ENCODE measurements at regions not wholly inside any gene's neighbourhood (a gene's known extent, or its start where the extent isn't known, plus 50 kb on each side); places are given as distances from the start of the nearest gene placed in this dataset.

DNA sequence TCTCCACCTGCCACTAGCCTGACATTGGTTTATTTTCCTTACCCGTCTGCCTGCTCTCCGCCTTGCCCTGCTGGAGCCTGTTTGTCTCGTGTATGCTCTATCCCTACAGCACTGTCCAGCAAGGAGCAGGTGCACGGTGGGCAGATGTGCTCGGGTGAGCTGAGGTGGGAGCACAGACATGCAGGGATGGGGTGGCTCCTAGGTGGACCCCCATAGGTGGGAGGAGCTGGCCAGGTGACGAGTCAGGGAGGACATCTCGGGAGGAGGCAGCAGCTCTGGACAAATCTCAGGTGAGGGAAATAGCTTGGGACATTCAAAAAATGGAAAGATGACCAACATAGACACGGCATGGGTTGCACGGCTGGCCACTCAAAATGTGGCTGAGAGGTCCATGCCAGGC is 89.2 kb upstream of the SHANK2 start:
- Histone ChIP-seq H3K9ac (ENCODE audit: low read length in 2 of 2) (no peak overlapping the region), H3K4me1 (ENCODE audit: control insufficient read depth, insufficient read depth, low read length) (peaks cover 19% of the 10 kb centered on the region), H3K9me3 (ENCODE audit: control insufficient read depth in 2 of 2, low read length in 2 of 2) (no peaks in the 10 kb centered on the region), H3K27ac (ENCODE audit: low read length) (no peak overlapping the region), H3K36me3 (ENCODE audit: control insufficient read depth in 2 of 2, insufficient read depth in 2 of 2, low read length in 2 of 2) (no peaks in the 10 kb centered on the region), H3K4me3 (ENCODE audit: low read length in 2 of 2) (no peak overlapping the region), H3K27me3 (ENCODE audit: control insufficient read depth in 1 of 2, insufficient read depth in 2 of 2, low read length in 2 of 2) (peaks cover 0 to 5% of the 10 kb centered on the region in 2 donors)

DNA sequence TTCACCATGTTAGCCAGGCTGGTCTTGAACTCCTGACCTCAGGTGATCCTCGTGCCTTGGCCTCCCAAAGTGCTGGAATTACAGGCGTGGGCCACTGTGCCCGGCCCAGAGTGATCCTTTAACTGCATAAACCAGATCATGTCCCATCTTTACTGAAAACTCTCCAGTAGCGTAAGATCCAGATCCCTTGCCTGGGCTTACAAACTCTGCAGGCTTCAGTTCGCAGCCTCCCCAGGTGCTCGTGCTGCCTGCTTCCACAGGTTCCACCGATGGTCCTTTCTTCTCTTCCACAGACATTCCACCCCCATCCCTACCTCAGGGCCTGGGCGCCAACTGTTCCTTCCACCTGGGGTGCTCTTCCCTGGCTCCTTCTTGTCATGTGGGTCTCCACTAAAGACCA is 88.8 kb upstream of the SHANK2 start:
- Histone ChIP-seq H3K4me3 (ENCODE audit: low read length in 2 of 2) (no peak overlapping the region), H3K9ac (ENCODE audit: low read length in 2 of 2) (no peak overlapping the region), H3K9me3 (ENCODE audit: control insufficient read depth in 2 of 2, low read length in 2 of 2) (no peaks in the 10 kb centered on the region), H3K36me3 (ENCODE audit: control insufficient read depth in 2 of 2, insufficient read depth in 2 of 2, low read length in 2 of 2) (no peaks in the 10 kb centered on the region), H3K27me3 (ENCODE audit: control insufficient read depth in 1 of 2, insufficient read depth in 2 of 2, low read length in 2 of 2) (peaks cover 0 to 5% of the 10 kb centered on the region in 2 donors), H3K27ac (ENCODE audit: low read length) (no peak overlapping the region), H3K4me1 (ENCODE audit: control insufficient read depth, insufficient read depth, low read length) (peaks cover 19% of the 10 kb centered on the region)

DNA sequence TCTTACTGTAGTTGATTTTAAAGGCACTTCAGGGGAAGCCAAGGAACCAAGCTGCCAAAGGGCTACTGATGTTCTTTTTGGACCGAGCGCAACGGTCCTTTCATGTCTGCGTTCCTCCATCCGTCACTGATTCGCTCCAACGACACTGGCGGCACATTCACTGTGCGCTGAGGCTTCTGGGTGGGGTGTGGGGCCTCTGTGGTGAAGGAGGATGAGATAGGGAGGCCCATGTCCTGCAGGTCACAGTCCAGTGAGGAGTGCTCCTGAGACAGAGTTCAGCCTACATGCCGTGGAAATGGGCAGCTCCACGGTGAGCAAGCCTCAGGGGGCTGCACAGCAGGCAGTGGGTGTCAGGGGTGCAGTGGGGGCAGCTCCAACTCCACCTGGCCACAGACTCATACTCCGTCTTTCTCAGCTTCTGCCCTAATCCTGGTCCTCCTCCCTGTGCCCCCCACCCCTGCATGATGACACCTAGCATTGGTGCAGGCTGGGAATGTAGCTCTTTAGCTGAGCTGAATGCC is 87.8 kb upstream of the SHANK2 start:
- Histone ChIP-seq H3K36me3 (ENCODE audit: control insufficient read depth in 2 of 2, insufficient read depth in 2 of 2, low read length in 2 of 2) (no peaks in the 10 kb centered on the region), H3K9me3 (ENCODE audit: control insufficient read depth in 2 of 2, low read length in 2 of 2) (no peaks in the 10 kb centered on the region), H3K9ac (ENCODE audit: low read length in 2 of 2) (no peak overlapping the region), H3K27me3 (ENCODE audit: control insufficient read depth in 1 of 2, insufficient read depth in 2 of 2, low read length in 2 of 2) (no peaks in the 10 kb centered on the region), H3K27ac (ENCODE audit: low read length) (no peak overlapping the region), H3K4me1 (ENCODE audit: control insufficient read depth, insufficient read depth, low read length) (peaks cover 19% of the 10 kb centered on the region), H3K4me3 (ENCODE audit: low read length in 2 of 2) (no peak overlapping the region)

DNA sequence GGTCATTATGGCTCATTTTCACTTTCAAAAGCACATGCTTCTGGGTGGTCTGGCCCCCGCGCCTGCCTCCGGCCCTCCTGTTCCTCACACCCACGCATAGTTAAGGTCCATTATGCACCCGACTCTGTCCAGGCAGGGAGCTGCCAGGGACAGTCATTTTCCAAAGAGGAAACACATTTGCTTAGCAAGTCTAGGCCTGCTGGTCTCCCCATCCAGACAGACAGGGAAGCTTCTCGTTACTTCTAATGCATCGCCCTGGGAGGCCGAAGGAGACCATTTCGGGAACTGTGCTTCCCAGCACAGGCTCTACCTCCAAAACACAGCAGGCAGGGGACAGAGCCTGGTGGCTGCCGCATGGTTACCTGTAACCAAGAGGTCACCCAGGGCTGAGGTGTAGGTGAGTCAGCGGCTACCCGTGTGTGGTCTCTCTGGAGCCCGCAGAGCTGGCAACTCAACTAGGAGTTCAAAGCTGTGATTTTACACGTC is 87.1 kb upstream of the SHANK2 start:
- no peaks in the 10 kb centered on the region for H3K27me3 ChIP-seq (ENCODE audit: control insufficient read depth in 1 of 2, insufficient read depth in 2 of 2, low read length in 2 of 2)
- no peak overlapping the region for H3K27ac ChIP-seq (ENCODE audit: low read length)
- H3K36me3 ChIP-seq (ENCODE audit: control insufficient read depth in 2 of 2, insufficient read depth in 2 of 2, low read length in 2 of 2) = no peaks in the 10 kb centered on the region
- H3K4me3 ChIP-seq (ENCODE audit: low read length in 2 of 2) = peak overlapping the region; percentile 37 to 65
- H3K9ac ChIP-seq (ENCODE audit: low read length in 2 of 2) = peak overlapping the region in 1 of 2 donors; percentile 29
- H3K9me3 ChIP-seq (ENCODE audit: control insufficient read depth in 2 of 2, low read length in 2 of 2) = no peaks in the 10 kb centered on the region
- H3K4me1 ChIP-seq (ENCODE audit: control insufficient read depth, insufficient read depth, low read length) = peaks cover 19% of the 10 kb centered on the region

DNA sequence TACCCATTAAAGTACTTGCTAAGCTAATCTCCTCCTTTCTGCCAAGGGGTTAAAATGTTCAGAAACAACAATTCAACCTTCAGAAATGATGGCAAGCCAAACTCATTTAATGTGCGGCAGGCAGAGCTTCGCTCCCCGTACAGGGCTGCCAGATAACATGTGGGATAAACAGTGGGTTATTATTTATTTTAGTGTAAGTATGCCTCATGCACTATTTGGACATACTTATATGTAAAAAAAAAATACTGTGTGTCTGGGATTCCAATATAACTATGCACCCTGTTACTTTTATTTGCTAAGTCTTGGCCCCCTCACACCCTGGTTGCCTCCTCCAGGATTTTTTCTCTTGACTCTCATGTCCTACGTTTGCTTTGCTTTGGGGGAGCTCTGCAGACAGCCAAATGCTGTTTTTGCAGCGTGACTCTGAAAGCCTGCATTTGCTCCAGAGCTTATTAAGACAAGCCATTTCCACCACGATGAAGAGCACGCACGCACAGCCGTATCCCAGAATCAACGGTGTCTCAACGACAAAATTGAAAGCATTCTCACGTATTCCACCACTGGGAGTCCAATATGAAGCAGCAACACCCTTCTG is 86.5 kb upstream of the SHANK2 start:
- peaks cover 19% of the 10 kb centered on the region for H3K4me1 ChIP-seq (ENCODE audit: control insufficient read depth, insufficient read depth, low read length)
- no peaks in the 10 kb centered on the region for H3K36me3 ChIP-seq (ENCODE audit: control insufficient read depth in 2 of 2, insufficient read depth in 2 of 2, low read length in 2 of 2)
- peak overlapping the region in 1 of 2 donors; percentile 29 for H3K9ac ChIP-seq (ENCODE audit: low read length in 2 of 2)
- peaks cover 0 to 4% of the 10 kb centered on the region in 2 donors for H3K27me3 ChIP-seq (ENCODE audit: control insufficient read depth in 1 of 2, insufficient read depth in 2 of 2, low read length in 2 of 2)
- peak overlapping the region; percentile 37 to 65 for H3K4me3 ChIP-seq (ENCODE audit: low read length in 2 of 2)
- no peak overlapping the region for H3K27ac ChIP-seq (ENCODE audit: low read length)
- H3K9me3 ChIP-seq (ENCODE audit: control insufficient read depth in 2 of 2, low read length in 2 of 2) = no peaks in the 10 kb centered on the region

DNA sequence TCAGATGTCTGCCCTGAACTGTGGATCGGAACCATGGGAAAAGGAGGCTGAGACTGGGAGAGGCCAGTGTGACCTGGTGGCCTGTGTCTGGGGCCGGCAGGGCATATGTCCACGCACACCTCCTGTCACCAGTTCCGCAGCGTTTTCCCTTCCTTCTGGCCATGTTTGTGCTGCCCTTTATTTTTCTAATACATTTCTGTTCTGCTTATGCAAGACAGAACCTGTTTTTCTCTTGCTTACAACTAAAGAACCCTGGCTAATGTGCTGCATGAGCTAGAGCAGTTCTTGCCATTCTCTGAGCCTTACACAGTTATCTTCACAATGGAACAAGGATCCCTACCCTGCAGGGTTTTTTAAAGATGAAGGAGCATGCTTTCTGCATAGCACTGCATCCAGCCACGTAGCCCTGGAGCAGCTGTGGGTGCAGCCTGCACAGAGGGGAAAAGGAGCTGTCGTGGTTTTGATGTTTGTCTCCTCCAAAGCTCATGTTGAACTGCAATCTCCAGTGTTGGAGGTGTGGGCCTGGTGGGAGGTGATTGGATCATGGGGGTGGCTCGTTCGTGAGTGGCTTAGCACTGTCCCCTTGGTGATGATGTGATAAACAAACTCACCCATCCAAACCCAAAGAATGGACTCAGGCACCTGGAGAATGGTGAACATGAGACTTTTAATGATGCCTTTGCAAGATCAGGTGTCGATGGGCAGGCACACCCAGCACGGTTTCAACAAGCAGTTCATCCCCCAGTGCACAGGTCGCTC is 84.8 kb upstream of the SHANK2 start:
- H3K27ac ChIP-seq (ENCODE audit: low read length) = no peak overlapping the region
- no peak overlapping the region for H3K4me3 ChIP-seq (ENCODE audit: low read length in 2 of 2)
- H3K9me3 ChIP-seq (ENCODE audit: control insufficient read depth in 2 of 2, low read length in 2 of 2) = no peaks in the 10 kb centered on the region
- peaks cover 19% of the 10 kb centered on the region for H3K4me1 ChIP-seq (ENCODE audit: control insufficient read depth, insufficient read depth, low read length)
- H3K36me3 ChIP-seq (ENCODE audit: control insufficient read depth in 2 of 2, insufficient read depth in 2 of 2, low read length in 2 of 2) = no peaks in the 10 kb centered on the region
- H3K9ac ChIP-seq (ENCODE audit: low read length in 2 of 2) = no peak overlapping the region
- peaks cover 0 to 7% of the 10 kb centered on the region in 2 donors for H3K27me3 ChIP-seq (ENCODE audit: control insufficient read depth in 1 of 2, insufficient read depth in 2 of 2, low read length in 2 of 2)

DNA sequence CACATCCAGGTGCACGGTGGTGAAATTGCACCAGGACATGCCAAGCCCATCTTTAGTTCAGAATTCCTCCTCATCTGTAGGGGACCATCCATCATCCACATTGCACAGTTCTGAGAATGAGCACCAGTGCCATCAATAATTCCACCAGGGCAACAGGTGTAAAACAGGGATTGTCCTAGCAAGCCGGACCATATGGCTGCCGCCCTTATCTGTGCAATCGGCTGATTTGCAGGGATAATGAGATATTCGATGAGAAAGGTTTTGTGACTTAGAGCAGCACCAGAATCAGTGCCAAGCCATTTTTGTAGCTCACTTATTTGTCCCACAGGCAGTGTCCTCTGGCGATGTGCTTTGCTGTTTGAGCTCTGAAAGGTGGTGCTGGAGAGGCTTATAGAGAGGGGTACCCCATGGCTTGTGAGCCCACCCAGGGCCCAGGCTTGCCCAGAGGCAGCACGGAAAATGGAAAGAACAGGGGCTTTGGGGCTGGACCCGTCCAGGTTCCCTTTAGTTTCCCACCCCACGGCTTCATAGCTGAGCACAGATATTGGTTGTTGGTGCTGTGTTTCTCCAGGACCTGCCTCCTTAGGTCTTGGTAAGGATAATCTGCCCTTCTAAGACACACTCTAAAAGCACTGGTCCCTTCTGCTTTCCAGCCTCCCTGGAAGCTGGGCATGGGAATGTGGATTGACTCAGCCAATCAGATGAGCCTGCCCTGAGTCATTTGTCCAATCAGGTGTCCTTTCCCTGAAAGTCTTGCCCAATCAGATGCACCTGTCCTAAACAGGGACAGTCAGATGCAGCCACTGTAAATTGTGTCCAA is 84.0 kb upstream of the SHANK2 start:
- Histone ChIP-seq H3K36me3 (ENCODE audit: control insufficient read depth in 2 of 2, insufficient read depth in 2 of 2, low read length in 2 of 2) (no peaks in the 10 kb centered on the region), H3K4me3 (ENCODE audit: low read length in 2 of 2) (no peak overlapping the region), H3K9ac (ENCODE audit: low read length in 2 of 2) (no peak overlapping the region), H3K4me1 (ENCODE audit: control insufficient read depth, insufficient read depth, low read length) (peaks cover 19% of the 10 kb centered on the region), H3K9me3 (ENCODE audit: control insufficient read depth in 2 of 2, low read length in 2 of 2) (no peaks in the 10 kb centered on the region), H3K27me3 (ENCODE audit: control insufficient read depth in 1 of 2, insufficient read depth in 2 of 2, low read length in 2 of 2) (peaks cover 0 to 7% of the 10 kb centered on the region in 2 donors), H3K27ac (ENCODE audit: low read length) (no peak overlapping the region)

DNA sequence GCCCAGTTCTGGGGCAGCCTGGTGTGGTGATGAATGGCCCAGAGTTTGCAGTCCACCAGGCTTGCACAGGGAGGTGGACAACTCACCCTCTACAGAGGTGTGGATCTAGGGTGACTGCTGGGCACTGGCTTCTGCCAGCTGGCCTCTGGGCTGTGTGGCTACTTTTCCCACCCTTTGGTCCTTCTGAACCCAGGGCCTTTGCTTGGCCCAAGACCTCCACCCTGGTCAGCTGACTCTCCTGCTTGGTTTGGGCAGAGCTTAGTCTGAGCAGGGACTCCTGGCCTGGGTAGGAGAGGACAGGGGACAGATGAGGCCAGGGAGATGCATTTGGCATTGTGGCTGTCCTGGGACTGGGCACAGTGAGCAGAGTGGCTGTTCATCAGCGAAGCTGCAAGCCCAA is 83.0 kb upstream of the SHANK2 start:
- Histone ChIP-seq H3K9me3 (ENCODE audit: control insufficient read depth in 2 of 2, low read length in 2 of 2) (no peaks in the 10 kb centered on the region), H3K4me1 (ENCODE audit: control insufficient read depth, insufficient read depth, low read length) (peaks cover 19% of the 10 kb centered on the region), H3K4me3 (ENCODE audit: low read length in 2 of 2) (no peak overlapping the region), H3K36me3 (ENCODE audit: control insufficient read depth in 2 of 2, insufficient read depth in 2 of 2, low read length in 2 of 2) (no peaks in the 10 kb centered on the region), H3K9ac (ENCODE audit: low read length in 2 of 2) (no peak overlapping the region), H3K27me3 (ENCODE audit: control insufficient read depth in 1 of 2, insufficient read depth in 2 of 2, low read length in 2 of 2) (peaks cover 0 to 7% of the 10 kb centered on the region in 2 donors), H3K27ac (ENCODE audit: low read length) (no peak overlapping the region)

DNA sequence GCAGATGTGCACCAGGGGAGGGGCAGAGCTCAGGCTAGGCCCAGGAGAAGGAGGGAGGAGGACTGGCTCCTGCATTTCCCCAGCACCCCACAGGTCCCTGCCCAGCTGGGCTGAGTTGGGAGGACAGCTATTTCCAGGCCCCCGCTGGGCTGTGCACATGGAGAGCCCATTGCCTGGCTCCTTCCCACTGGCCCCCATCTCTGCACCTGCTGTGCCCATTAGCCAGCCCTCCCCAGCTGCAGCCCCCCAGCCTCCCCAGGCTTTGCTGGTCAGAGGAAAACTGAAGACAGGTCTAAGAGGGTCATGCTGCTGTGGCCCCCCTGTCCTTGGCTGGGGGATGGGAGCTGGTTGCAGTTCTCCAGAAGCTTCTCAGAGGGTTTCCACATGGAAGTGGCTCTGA is 81.8 kb upstream of the SHANK2 start:
- no peak overlapping the region for H3K9ac ChIP-seq (ENCODE audit: low read length in 2 of 2)
- H3K4me3 ChIP-seq (ENCODE audit: low read length in 2 of 2) = no peak overlapping the region
- H3K9me3 ChIP-seq (ENCODE audit: control insufficient read depth in 2 of 2, low read length in 2 of 2) = no peaks in the 10 kb centered on the region
- H3K36me3 ChIP-seq (ENCODE audit: control insufficient read depth in 2 of 2, insufficient read depth in 2 of 2, low read length in 2 of 2) = no peaks in the 10 kb centered on the region
- H3K27ac ChIP-seq (ENCODE audit: low read length) = no peak overlapping the region
- peaks cover 9% of the 10 kb centered on the region for H3K4me1 ChIP-seq (ENCODE audit: control insufficient read depth, insufficient read depth, low read length)
- H3K27me3 ChIP-seq (ENCODE audit: control insufficient read depth in 1 of 2, insufficient read depth in 2 of 2, low read length in 2 of 2) = peaks cover 0 to 7% of the 10 kb centered on the region in 2 donors

DNA sequence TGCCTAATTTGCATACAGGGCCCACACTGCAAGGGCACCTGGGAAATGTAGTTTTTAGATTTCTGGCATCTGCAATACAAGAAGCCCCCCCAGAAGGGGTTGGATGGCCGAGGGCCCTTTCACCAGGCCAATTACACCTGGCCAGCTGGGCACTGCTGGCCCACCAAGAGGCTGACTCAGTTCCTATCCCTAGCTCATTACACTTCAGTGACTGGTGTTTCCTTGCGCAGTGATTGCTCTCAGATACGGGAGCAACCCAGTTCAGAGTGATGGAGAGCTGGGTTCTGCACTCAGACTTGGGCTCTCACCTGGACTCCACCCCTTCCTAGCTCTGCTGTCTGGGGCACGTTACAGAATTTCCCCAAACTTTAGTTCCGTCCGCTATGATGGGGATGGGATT is 81.1 kb upstream of the SHANK2 start:
- Histone ChIP-seq H3K9ac (ENCODE audit: low read length in 2 of 2) (no peak overlapping the region), H3K4me3 (ENCODE audit: low read length in 2 of 2) (no peak overlapping the region), H3K9me3 (ENCODE audit: control insufficient read depth in 2 of 2, low read length in 2 of 2) (no peaks in the 10 kb centered on the region), H3K36me3 (ENCODE audit: control insufficient read depth in 2 of 2, insufficient read depth in 2 of 2, low read length in 2 of 2) (no peaks in the 10 kb centered on the region), H3K27me3 (ENCODE audit: control insufficient read depth in 1 of 2, insufficient read depth in 2 of 2, low read length in 2 of 2) (peaks cover 0 to 7% of the 10 kb centered on the region in 2 donors), H3K27ac (ENCODE audit: low read length) (no peak overlapping the region), H3K4me1 (ENCODE audit: control insufficient read depth, insufficient read depth, low read length) (peaks cover 4% of the 10 kb centered on the region)
